ENCODE measurements at regions not wholly inside any gene's neighbourhood (a gene's known extent, or its start where the extent isn't known, plus 50 kb on each side); places are given as distances from the start of the nearest gene placed in this dataset.

GRCh38 chr3:76051145-76051544 is 265.8 kb upstream of the ZNF717 start:
- no peaks in the 10 kb centered on the region for H3K36me3 ChIP-seq (ENCODE audit: control insufficient read depth, insufficient read depth, low read length)
- TF ChIP-seq CTCF (IDR thresholded peaks at IDR 0.05; ENCODE audit: insufficient read depth, low read length, poor library complexity, severe bottlenecking) = no peak
- DNase-seq (ENCODE audit: extremely low read depth, insufficient read length) = no peak
- H3K4me3 ChIP-seq (replicated peaks; ENCODE audit: low read depth, low read length) = no peak overlapping the region
- no peaks in the 10 kb centered on the region for H3K27me3 ChIP-seq (replicated peaks; ENCODE audit: control insufficient read depth, insufficient read depth, low read length)

GRCh38 chr3:76054404-76054803 is 269.1 kb upstream of the ZNF717 start:
- H3K4me3 ChIP-seq (replicated peaks; ENCODE audit: low read depth, low read length) = no peak overlapping the region
- no peak for TF ChIP-seq CTCF (IDR thresholded peaks at IDR 0.05; ENCODE audit: insufficient read depth, low read length, poor library complexity, severe bottlenecking)
- H3K27me3 ChIP-seq (replicated peaks; ENCODE audit: control insufficient read depth, insufficient read depth, low read length) = no peaks in the 10 kb centered on the region
- no peak for DNase-seq (ENCODE audit: extremely low read depth, insufficient read length)
- no peaks in the 10 kb centered on the region for H3K36me3 ChIP-seq (ENCODE audit: control insufficient read depth, insufficient read depth, low read length)

GRCh38 chr3:76061654-76062053 is 276.3 kb upstream of the ZNF717 start:
- H3K4me3 ChIP-seq (replicated peaks; ENCODE audit: low read depth, low read length) = no peak overlapping the region
- H3K27me3 ChIP-seq (replicated peaks; ENCODE audit: control insufficient read depth, insufficient read depth, low read length) = no peaks in the 10 kb centered on the region
- no peaks in the 10 kb centered on the region for H3K36me3 ChIP-seq (ENCODE audit: control insufficient read depth, insufficient read depth, low read length)
- DNase-seq (ENCODE audit: extremely low read depth, insufficient read length) = no peak
- no peak for TF ChIP-seq CTCF (IDR thresholded peaks at IDR 0.05; ENCODE audit: insufficient read depth, low read length, poor library complexity, severe bottlenecking)

- Histone ChIP-seq H3K27me3 (replicated peaks; ENCODE audit: control insufficient read depth, insufficient read depth, low read length) (no peaks in the 10 kb centered on the region), H3K4me3 (replicated peaks; ENCODE audit: low read depth, low read length) (no peak overlapping the region), H3K36me3 (ENCODE audit: control insufficient read depth, insufficient read depth, low read length) (no peaks in the 10 kb centered on the region)
- DNase-seq (ENCODE audit: extremely low read depth, insufficient read length) = no peak
- no peak for TF ChIP-seq CTCF (IDR thresholded peaks at IDR 0.05; ENCODE audit: insufficient read depth, low read length, poor library complexity, severe bottlenecking)
Measured at GRCh38 chr3:76063019-76063418, 277.7 kb upstream of the ZNF717 start.

GRCh38 chr3:76063811-76064210 is 278.5 kb upstream of the ZNF717 start:
- Histone ChIP-seq H3K36me3 (ENCODE audit: control insufficient read depth, insufficient read depth, low read length) (no peaks in the 10 kb centered on the region), H3K4me3 (replicated peaks; ENCODE audit: low read depth, low read length) (no peak overlapping the region), H3K27me3 (replicated peaks; ENCODE audit: control insufficient read depth, insufficient read depth, low read length) (no peaks in the 10 kb centered on the region)
- no peak for TF ChIP-seq CTCF (IDR thresholded peaks at IDR 0.05; ENCODE audit: insufficient read depth, low read length, poor library complexity, severe bottlenecking)
- no peak for DNase-seq (ENCODE audit: extremely low read depth, insufficient read length)

- DNase-seq (ENCODE audit: extremely low read depth, insufficient read length) = no peak
- Histone ChIP-seq H3K4me3 (replicated peaks; ENCODE audit: low read depth, low read length) (no peak overlapping the region), H3K27me3 (replicated peaks; ENCODE audit: control insufficient read depth, insufficient read depth, low read length) (no peaks in the 10 kb centered on the region), H3K36me3 (ENCODE audit: control insufficient read depth, insufficient read depth, low read length) (no peaks in the 10 kb centered on the region)
- no peak for TF ChIP-seq CTCF (IDR thresholded peaks at IDR 0.05; ENCODE audit: insufficient read depth, low read length, poor library complexity, severe bottlenecking)
Measured at GRCh38 chr3:76065964-76066363, 280.6 kb upstream of the ZNF717 start.
